NCI-H2227 (cell line): ENCODE measurements at regions not wholly inside any gene's neighbourhood (a gene's known extent, or its start where the extent isn't known, plus 50 kb on each side); places are given as distances from the start of the nearest gene placed in this dataset.

Experiments
- DNase-seq: peaks from one replicate; lab custom pipeline; 2025; ENCODE audit not compliant: unreplicated experiment; lab: John Stamatoyannopoulos, UW

DNA sequence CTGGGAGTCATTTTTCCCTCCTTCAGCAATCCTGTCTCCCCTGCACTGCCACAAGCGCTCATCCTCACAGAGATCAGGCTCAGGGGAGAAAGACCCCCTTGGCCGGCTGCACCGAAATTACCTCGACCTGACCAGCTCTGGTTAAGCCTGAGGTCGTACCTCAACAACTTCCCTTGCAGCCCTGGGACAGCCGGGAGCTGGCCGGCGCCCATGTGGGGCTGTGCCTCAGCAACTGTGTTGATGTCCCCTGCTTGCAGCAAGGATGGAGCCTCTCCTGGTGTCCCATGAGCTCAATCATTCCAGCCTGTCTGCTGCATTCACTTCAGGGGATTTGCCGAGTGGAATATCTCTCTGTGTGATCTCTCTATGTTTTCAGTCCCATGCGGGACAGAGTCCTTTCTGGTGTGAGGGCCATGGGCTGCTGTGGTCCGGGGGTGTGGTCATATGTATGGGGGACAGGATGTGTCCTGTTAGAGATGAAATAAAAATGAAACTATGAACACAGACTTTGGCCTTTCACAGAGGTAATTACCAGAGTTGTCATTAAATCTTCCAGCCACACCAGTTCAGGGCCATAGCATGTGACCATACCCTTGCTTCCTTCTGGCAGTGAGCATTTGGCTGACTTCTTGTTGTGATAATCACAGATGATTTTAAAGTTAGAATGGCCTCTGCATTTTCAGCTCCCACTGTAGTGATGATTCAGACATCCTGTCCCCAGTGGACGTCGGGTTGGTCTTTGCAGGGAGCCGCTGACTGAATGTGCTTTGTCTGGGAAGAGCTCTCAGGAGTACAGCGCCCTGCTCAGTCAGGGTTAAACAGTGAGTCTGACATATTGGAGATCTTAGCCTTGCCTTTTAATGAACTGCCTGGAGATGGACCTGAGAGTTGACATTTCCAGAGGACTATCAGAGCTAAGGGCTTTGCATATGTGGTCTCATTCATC lies 405.9 kb downstream of the AACS start:
- no peak for DNase-seq

DNA sequence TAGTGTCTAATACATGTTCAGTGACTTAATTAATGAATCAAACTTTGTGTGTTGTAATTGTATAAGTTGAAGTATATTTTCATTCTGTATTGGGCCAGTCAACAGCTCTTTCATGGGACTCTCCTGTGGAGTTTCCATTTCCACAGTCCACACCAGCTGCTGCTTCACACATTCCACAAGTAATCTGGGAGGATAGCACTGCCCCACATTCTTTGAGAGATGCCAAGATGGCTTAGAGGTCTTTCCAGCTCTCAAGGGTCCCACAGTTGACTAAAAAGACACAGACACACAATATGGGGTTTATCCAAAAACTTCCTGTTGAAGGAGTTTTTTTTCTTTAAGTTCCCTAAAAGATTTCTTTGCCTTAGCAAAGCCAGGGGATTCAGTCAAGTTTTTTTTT lies 408.3 kb downstream of the AACS start:
- DNase-seq, result no peak

DNA sequence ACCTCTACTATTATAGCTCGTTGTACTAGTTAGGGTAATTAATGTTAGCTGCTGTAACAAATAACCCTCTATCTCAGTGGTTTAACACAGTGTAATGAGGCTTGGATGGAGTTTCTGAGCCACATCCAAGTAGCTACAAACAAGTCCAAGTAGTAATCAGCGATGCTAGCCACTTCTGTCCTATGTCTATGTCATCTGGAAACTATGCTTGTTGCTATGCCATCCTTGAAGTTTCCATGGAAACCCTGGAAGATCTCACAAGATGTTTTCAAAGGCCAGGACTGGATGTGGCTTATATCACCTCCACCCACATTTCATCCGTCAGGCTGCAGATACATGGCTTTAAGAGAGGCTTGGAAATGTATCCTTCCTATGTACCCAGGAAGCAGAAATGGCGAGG lies 422.1 kb downstream of the AACS start:
- no peak for DNase-seq

DNA sequence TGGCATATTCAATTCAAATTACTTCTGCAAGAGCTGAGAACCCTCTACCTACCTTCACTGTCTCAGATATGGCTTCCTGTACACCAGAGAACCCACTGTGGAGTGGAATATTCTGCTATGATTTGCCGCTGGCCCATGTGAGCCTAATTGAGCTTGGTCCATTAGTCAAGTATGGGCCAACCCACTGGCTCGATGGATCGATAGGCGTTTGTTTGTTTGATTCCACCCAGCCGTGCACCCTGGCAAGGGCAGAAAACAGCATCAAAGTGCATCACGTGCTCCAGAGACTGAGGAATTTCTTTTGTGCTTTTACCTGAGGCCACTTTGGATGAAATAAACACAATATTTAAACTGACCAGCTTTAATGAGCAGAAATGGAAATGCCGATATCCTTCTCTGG lies 426.3 kb downstream of the AACS start:
- DNase-seq, result no peak

DNA sequence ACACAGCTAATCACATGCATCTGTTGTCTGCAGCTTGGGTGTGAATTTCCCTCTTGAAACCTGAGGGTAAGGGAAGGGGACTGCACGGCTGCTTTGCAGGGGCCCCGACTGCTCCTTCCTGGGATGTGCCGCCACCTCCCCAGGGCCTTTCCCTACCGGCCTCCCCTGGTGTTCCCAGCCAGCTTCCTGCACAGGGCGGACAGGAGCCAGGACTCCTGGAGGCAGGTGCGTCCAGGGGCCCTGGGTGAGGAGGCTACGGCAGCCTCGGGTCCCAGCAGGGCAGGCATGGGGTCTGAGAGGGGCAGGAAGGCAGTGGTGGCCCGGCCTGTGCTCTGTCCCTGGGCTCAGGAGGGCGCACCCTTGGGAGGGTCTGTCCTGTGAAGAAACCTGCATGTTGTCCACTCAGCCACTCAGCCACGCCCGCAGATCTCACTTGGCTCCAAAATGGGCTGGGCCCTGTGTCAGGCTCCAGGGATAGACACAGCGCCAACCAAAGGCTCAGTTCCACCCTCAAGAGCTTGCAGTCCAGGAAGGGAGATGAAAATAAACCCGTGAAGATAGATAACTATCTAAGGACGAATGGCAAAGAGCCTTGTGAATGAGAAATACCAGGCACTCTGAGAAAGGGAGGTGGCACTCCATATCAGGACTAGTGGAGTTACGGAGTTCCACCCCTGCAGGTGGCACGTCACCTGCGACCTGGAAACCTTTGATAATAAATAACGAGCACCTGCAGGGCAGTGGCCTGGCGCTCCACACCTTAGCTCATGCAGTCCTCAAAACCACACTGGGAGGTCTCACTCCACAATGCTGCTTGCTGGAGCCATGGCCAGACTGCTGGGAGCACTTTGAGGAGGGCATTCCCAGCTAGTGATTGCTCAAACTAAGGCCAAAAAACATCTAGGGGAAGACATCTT lies 427.4 kb downstream of the AACS start:
- DNase-seq, result no peak

DNA sequence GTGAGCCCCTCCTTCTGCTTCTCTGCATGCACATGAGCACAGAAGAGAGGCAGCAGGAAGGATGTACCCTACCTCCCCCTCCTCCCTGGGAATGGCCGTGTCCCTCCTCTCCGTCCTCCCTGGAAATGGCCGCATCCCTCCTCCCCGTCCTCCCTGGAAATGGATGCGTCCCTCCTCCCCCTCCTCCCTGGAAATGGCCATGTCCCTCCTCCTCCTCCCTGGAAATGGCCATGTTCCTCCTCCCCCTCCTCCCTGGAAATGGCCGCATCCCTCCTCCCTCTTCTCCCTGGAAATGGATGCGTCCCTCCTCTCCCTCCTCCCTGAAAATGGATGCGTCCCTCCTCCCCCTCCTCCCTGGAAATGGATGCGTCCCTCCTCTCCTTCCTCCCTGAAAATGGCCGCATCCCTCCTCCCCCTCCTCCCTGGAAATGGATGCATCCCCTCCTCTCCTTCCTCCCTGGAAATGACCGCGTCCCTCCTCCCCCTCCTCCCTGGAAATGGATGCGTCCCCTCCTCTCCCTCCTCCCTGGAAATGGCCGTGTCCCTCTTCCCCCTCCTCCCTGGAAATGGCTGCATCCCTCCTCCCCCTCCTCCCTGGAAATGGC lies 428.6 kb downstream of the AACS start:
- DNase-seq, result no peak

DNA sequence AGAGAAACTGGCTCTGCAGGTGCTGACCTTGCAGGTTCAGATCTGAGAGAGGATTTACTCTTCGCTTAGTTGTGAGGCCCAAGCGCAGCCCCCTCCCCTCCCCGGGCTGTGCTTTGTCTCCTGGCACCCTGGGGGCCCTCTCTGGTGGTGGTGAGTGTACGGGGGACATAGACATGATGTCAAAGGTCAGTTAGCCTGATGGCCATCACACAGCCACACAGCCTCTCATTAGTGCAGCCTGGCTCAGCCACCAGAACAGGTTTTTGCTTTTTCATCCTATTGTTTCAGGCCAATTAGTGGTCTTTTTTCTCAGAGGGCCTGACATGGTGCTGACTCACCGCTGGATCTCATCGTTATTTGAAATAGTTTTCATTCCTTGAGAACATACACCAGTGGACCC lies 437.9 kb downstream of the AACS start:
- no peak for DNase-seq

DNA sequence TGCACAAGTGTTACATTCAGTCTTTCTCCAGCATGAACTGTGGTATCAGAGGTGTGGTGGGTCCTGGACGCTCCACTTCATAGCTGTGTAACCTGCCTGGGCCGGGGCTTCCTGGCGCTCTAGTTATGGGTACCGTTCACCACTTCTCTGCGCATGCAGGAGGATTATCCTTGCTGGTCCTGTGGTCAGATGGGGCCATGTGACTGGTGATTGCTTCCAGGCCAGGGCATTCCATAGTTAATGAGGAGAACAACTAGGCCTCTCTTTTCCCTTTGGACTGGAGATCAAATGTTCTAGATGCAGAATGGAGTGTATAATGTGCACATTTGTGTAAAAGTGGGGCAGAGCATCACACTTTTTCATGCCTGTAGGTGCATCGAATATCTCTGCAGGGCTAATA lies 444.0 kb downstream of the AACS start:
- no peak for DNase-seq

DNA sequence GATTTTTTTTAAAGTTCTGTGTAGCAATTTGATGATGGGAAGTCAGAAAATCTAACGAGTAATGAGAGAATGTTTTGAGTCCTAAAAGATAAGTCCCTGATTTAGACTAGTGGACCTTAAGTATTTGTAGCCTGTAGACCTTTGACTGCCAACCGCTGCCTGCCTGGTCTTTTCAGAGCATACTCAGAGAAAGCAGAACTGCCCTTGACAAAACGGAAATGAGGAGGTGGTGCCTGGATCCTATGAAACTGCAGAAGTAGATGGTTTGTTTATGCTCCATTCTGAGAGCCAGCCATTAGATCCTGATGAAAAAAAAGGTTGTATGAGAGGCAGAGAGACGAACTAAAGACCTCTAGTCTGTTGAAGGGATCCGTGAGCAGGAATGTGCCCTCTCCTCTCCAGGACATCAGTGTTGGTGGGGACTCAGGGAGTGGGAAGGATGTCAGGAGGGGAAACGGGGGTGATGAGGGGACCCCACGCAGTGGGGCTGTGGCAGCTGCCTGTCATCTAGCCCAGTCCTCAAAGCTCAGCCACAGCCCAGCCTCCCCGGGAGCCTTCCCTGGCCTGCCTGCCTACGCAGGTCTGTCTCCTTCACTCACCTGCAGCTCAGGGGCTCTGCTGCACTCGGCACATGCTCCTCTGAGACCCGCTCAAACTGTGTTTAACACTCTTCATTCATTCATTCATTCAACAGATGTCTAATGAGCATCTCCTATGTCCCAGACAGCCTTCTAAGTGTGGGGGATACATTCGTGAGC lies 447.5 kb downstream of the AACS start:
- no peak for DNase-seq

DNA sequence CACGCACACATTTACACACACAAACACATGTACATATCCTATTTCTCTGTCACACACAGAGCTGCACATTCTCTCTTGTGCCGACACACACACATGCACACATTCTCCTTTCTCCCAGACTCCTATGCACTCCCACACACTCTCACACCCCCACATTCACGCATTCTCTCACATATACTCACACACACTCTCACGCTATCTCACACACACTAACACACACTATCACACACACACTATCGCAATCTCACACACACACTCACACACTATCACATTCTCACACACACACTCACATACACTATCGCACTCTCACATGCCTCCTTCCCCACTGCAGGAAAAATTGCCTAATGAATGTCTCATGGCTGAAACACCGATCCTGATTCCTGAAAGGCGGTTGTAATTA lies 450.7 kb downstream of the AACS start:
- no peak for DNase-seq

DNA sequence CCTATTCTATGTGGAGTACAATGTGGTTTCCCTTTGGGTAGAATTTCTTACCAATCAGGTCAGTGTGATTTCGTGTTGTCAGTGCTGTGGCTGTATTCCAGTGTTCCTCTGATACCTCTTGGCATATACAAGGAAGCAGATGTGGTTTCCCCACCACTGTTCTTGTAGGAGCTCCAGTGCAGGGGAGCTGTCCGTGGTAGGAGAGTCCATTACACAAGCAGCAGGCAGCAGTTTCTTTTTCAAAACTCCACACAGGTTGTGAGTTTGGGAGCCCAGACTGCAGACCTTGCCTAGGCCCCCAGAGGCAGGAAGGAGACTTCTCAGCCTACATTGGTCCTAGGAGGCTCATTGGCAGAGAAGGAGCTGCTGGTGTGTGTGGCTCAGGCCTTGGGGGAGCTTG lies 452.8 kb downstream of the AACS start:
- no peak for DNase-seq

DNA sequence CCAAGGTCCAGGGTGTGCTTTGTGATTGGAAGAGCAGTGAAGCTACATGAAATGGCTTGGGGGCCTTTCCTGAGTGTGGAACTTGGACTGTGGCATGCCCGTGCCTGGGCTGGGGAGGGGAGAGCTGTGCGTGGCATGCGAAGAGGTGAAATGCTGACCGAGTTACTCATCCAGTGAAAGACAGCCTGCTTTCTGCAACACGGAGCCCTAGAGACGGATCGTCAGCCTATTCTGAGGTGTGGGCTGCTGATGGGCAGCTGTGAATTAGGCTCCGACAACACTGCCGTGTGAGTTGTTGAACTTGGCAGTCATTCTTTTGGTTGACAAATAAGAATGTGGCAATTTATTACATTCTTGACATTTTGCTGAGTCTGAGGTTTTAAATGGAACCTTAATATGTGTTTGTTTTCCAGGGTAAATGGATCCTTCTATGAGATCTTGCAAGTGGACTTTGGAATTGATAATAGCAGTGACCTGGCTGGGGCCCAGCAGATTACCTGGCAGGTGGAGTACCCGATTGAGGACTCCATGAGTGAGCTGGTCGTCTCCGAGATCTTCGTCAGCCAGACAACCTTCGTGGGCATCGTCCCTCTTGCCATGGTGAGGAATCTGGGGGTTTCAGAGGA lies 453.9 kb downstream of the AACS start:
- no peak for DNase-seq

DNA sequence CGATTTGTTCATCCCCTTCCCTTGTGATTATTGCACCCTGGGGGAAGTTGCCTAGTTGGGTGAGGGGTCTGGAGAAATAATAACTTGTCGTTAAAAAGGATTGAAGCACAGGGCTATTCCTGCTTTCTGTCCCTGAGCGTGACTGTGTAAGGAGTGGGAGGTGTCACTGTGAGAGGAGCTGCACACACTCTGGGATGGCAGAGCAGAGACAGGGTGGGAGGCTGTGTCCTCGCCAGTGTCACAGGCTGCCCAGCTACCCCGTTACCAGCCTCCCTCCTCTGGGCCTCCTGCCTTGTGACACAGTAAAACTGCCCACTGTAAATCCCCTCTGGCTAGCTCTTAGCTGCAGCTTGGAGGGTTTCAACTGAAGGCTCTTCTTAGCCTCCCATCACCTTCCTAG lies 460.6 kb downstream of the AACS start:
- no peak for DNase-seq

DNA sequence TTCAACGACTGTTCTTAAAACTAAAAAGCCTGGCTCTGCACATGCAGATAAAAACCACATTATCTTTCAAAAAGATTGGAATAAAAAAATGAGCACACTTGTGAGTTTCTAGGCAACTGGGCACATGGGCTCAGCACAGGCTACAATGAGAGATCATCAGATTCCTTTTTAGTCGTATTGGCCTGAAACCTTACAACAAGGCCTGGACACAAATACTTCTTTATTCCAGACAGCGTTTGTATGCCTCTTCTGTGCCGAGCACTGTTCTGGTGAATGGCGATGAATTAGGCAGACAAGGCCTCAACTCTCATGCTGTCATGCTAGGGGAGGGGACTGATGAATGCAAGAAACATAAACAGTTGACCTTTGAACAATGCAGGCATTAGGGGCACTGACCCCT lies 463.0 kb downstream of the AACS start:
- DNase-seq, result no peak

DNA sequence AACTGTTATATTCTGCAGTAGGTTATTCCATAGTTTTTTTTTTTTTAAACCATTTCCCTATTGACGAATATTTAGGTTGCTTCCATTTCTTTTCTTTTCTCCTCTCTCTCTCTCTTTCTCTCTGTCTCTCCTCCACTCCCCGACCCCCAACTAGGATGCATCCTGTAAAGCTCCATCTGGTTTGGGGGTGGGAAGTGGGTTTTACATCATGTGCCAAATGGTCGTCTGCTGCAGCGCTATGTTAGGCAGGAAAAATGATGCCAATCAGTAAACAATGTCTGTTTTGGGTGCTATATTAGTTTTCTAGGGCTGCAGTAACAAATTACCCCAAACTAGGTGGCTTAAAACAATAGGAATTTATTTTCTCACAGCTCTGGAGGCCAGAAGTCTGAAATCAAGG lies 465.0 kb downstream of the AACS start:
- no peak for DNase-seq

DNA sequence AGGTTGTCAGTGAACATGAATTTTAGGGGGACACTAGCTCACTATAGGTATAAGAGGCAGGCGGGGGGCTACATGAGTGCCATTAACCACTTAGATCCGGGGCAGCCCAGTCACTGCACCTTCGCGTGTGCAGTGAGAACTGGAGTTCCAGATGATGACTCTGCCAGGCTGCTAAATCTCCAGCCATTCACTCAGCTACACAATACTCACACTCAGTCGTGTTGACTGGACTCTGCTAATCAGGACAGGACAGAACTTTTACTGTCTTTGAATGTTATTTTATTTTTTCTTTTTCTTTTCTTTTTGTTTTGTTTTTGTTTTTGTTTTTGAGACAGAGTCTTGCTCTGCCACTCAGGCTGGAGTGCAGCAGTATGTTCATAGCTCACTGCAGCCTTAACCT lies 465.6 kb downstream of the AACS start:
- DNase-seq, result no peak

DNA sequence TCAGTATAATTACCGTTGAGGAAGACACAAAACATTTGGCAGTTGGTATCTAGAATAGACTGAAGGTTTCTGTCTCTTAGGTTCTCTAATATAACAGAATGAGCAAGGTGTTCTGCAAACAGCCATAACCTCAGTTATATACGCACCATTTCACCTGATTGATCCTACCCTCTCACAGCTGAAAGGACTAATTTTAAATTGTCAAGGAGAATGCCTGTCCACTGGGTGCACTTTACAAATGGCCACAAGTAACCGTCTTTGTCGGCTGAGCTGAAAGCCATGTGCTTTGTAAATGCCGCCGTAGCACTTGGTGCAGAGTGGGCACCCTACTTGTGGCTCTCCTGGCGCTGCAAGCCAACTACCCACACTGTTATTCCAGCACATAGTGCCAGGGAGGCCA lies 466.3 kb downstream of the AACS start:
- no peak for DNase-seq

DNA sequence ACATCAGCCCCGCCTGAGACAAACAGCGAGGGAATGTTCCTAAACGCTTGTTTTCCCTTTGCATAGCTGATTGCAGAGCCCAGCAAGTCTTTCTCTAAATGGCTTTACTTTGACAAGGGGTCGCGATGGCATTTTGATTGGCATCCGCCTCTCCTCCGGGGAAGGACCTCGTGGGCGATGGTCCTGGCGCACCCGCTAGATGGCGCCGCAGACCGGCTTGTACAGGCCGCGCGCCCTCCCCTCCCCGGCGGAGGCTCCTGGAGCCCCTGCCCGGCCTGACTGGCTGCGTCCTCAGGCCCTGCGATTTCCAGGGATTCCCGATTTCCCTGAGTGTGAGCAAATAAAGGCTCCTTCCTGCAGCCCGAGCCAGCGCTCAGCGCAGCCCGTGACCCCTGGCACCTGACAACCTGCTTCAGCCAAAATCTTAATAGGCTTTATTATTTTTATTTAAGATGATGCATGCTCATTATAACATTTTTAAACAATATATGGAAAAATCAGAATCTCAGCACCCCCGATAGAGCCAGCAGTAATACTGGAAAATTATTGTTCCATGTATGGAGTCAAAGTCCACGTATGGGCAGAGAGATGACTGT lies 468.3 kb downstream of the AACS start:
- DNase-seq, result peak; percentile 58

DNA sequence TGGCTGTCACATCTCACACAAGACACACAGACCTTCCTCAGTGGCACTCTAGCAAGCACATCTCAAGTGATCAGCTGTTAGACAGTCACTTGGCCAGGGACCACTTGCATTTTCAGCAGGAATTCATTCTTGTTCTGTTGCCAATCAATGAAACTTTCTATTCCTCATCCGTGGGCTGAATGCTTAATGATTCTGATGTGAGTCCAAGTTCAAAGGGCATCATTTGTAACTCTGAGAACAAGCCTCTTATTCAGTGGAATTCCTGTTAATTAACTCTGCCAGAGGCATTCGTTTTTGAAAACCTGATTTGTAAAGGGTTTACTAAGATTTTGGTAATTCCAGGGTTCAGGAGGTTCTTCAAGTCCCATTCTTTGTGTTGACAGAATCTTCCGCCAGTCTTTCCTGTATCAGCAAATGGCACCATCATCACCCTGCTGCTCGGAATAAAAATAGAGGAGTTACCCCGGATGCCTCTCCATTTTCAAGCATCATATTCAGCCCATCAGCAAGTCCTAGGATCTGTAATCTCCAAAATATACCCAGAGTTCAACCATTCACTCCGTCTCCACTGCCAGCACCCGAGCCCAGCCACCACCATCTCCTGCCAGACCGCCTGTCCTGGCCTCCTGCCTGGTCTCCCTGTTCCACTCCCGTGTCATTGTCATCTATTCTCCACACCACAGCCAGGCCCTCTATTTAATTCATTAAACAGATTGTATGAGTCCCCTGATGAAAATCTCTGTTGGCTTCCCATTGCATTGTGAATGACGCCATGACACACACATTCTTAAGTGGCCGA lies 473.4 kb downstream of the AACS start:
- DNase-seq, result no peak
